HG03064 (cell line): ENCODE measurements at regions not wholly inside any gene's neighbourhood (a gene's known extent, or its start where the extent isn't known, plus 50 kb on each side); places are given as distances from the start of the nearest gene placed in this dataset.

ENCODE experiments used
- ATAC-seq: cut with Tn5 transposase; IDR thresholded peaks from one replicate; pipeline ENCODE4 v1.9.1; 2021; ENCODE audit warnings: low read depth; ENCODE audit not compliant: unreplicated experiment

GRCh38 chr5:103464835-103465484 lies 97.6 kb downstream of the NUDT12 start:
- ATAC-seq: no peak

- ATAC-seq: no peak
Measured at GRCh38 chr5:103463261-103463660, 99.3 kb downstream of the NUDT12 start.

- ATAC-seq: no peak
Measured at GRCh38 chr5:103461243-103461642, 101.3 kb downstream of the NUDT12 start.

- no peak for ATAC-seq
Measured at GRCh38 chr5:103458497-103459040, 104.0 kb downstream of the NUDT12 start.

GRCh38 chr5:103456476-103456875 lies 106.1 kb downstream of the NUDT12 start:
- no peak for ATAC-seq

- ATAC-seq: no peak
Measured at GRCh38 chr5:103455796-103456195, 106.8 kb downstream of the NUDT12 start.

- no peak for ATAC-seq
Measured at GRCh38 chr5:103454770-103455169, 107.8 kb downstream of the NUDT12 start.

GRCh38 chr5:103452666-103453065 lies 109.9 kb downstream of the NUDT12 start:
- no peak for ATAC-seq

- no peak for ATAC-seq
Measured at GRCh38 chr5:103452089-103452488, 110.5 kb downstream of the NUDT12 start.

GRCh38 chr5:103451261-103451660 lies 111.3 kb downstream of the NUDT12 start:
- no peak for ATAC-seq

GRCh38 chr5:103450333-103451061 lies 112.1 kb downstream of the NUDT12 start:
- no peak for ATAC-seq

GRCh38 chr5:103446813-103447212 lies 115.8 kb downstream of the NUDT12 start:
- ATAC-seq: no peak

- no peak for ATAC-seq
Measured at GRCh38 chr5:103445426-103446035, 117.1 kb downstream of the NUDT12 start.

GRCh38 chr5:103444333-103445038 lies 118.1 kb downstream of the NUDT12 start:
- no peak for ATAC-seq

- ATAC-seq: no peak
Measured at GRCh38 chr5:103442750-103443149, 119.8 kb downstream of the NUDT12 start.

- ATAC-seq: no peak
Measured at GRCh38 chr5:103441523-103441922, 121.1 kb downstream of the NUDT12 start.

- no peak for ATAC-seq
Measured at GRCh38 chr5:103439007-103439406, 123.6 kb downstream of the NUDT12 start.

- ATAC-seq: no peak
Measured at GRCh38 chr5:103436656-103437055, 125.9 kb downstream of the NUDT12 start.

- ATAC-seq: no peak
Measured at GRCh38 chr5:103436112-103436511, 126.5 kb downstream of the NUDT12 start.

GRCh38 chr5:103435136-103435889 lies 127.3 kb downstream of the NUDT12 start:
- ATAC-seq: no peak
